Lung (tissue), 11 donors: ENCODE measurements at regions not wholly inside any gene's neighbourhood (a gene's known extent, or its start where the extent isn't known, plus 50 kb on each side); places are given as distances from the start of the nearest gene placed in this dataset.

ENCODE experiments used
- ATAC-seq: fragments of 200-7000 bp; cut with Tn5 transposase; one replicate; pipeline ENCODE4 v1.9.1; 2020; ENCODE audit warnings: moderate number of reproducible peaks; ENCODE audit not compliant: insufficient read depth, low FRiP score
- DNase-seq, 3 donors: peaks; one replicate each; pipeline ENCODE4 v3.0.0-alpha.2; 2013 to 2017
- H3K27ac ChIP-seq, 2 donors: one replicate each; pipeline ENCODE4 v1.5.1; 2013; ENCODE audit warnings: mild to moderate bottlenecking in 2 of 2, moderate library complexity in 2 of 2, control low read depth in 1 of 2, inconsistent platforms in 1 of 2, low read depth in 1 of 2, low read length in 1 of 2
- H3K27me3 ChIP-seq, 3 donors: one replicate each; pipeline ENCODE4 v1.5.1; 2013; ENCODE audit warnings: low read length in 2 of 3; ENCODE audit not compliant: control insufficient read depth in 3 of 3, insufficient read depth in 3 of 3
- H3K36me3 ChIP-seq, 4 donors: one replicate each; pipeline ENCODE4 v1.5.1; 2013; ENCODE audit warnings: low read length in 4 of 4, mild to moderate bottlenecking in 1 of 4, moderate library complexity in 1 of 4; ENCODE audit not compliant: control insufficient read depth in 4 of 4, insufficient read depth in 4 of 4
- H3K4me1 ChIP-seq, 5 donors: one replicate each; pipeline ENCODE4 v1.5.1; 2013; ENCODE audit warnings: low read length in 5 of 5, mild to moderate bottlenecking in 2 of 5, moderate library complexity in 1 of 5; ENCODE audit not compliant: control insufficient read depth in 5 of 5, insufficient read depth in 5 of 5
- H3K4me3 ChIP-seq: one replicate; pipeline ENCODE4 v1.5.1; 2013; ENCODE audit warnings: mild to moderate bottlenecking, control low read depth, moderate library complexity
- H3K9ac ChIP-seq, 2 donors: one replicate each; pipeline ENCODE4 v1.5.1; 2013; ENCODE audit warnings: low read length in 2 of 2, control low read depth in 1 of 2; ENCODE audit not compliant: insufficient read depth in 1 of 2
- H3K9me3 ChIP-seq, 4 donors: one replicate each; pipeline ENCODE4 v1.5.1; 2013; ENCODE audit warnings: low read length in 3 of 4, mild to moderate bottlenecking in 1 of 4, moderate library complexity in 1 of 4; ENCODE audit not compliant: control insufficient read depth in 4 of 4, insufficient read depth in 3 of 4
- WGBS, 2 donors: extraction: QIAGEN DNeasy Blood & Tissue Kit; methylation state at CpG; one replicate each; pipeline ENCODE4 v1.1.7; 2013; 5-methylcytosine and 5-hydroxymethylcytosine counted together
- TF ChIP-seq, protein P1 (sequence below): IDR thresholded peaks from 2 replicates; pipeline ENCODE4 v1.5.1; 2012; ENCODE audit warnings: mild to moderate bottlenecking; ENCODE audit errors: control extremely low read depth, extremely low read depth
- donor health status: control.
- donor health status: control.
- donor health status: Bipolar disorder and iron deficiency.
- donor health status: healthy.
- donor health status: DM: yes; HTN: yes; CAD: no.

GRCh38 chr13:58728126-58728525 is 1096.6 kb downstream of the PCDH17 start:
- H3K4me1 ChIP-seq: no peaks in the 10 kb centered on the region
- TF ChIP-seq, protein P1, sequence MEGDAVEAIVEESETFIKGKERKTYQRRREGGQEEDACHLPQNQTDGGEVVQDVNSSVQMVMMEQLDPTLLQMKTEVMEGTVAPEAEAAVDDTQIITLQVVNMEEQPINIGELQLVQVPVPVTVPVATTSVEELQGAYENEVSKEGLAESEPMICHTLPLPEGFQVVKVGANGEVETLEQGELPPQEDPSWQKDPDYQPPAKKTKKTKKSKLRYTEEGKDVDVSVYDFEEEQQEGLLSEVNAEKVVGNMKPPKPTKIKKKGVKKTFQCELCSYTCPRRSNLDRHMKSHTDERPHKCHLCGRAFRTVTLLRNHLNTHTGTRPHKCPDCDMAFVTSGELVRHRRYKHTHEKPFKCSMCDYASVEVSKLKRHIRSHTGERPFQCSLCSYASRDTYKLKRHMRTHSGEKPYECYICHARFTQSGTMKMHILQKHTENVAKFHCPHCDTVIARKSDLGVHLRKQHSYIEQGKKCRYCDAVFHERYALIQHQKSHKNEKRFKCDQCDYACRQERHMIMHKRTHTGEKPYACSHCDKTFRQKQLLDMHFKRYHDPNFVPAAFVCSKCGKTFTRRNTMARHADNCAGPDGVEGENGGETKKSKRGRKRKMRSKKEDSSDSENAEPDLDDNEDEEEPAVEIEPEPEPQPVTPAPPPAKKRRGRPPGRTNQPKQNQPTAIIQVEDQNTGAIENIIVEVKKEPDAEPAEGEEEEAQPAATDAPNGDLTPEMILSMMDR: no peak

DNA sequence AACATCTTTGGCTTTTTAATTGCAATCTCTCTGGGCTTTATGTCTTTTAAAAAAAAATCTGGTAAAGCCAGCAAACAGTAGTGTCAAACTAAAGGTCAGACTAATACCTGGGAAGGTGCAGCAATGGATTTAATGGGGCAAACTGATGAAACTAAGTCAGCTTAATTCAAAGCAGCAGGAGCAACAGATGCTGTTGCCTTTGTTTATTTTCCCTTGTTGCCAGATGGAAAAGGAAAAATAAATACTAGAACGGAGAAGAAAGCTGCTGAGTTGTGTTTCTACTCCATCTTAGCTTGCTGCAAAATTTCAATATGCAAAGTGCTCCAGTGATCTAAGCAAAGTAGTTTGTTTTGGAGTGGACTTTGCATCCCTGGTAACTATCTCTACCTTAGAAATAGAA is 1097.8 kb downstream of the PCDH17 start:
- H3K36me3 ChIP-seq: no peaks in the 10 kb centered on the region
- ATAC-seq: no peak
- TF ChIP-seq, protein P1: no peak
- H3K4me1 ChIP-seq: no peaks in the 10 kb centered on the region
- WGBS, 2 donors: 58 to 77% methylated on average over 1 of the region's 1 CpG
- H3K27me3 ChIP-seq: no peaks in the 10 kb centered on the region
- H3K4me3 ChIP-seq: no peak overlapping the region
- DNase-seq: peak in 1 of 3 donors; percentile 18
- H3K9ac ChIP-seq: no peak overlapping the region
- H3K27ac ChIP-seq: no peak overlapping the region
- no peaks in the 10 kb centered on the region for H3K9me3 ChIP-seq

More at GRCh38 chr13:58728126-58728525, 1096.6 kb downstream of the PCDH17 start:
- 52 to 53% methylated on average over 3 of the region's 3 CpGs for WGBS, 2 donors
- ATAC-seq: no peak
- DNase-seq: no peak
- Histone ChIP-seq H3K9me3 (no peaks in the 10 kb centered on the region), H3K4me3 (no peak overlapping the region), H3K36me3 (no peaks in the 10 kb centered on the region), H3K27ac (no peak overlapping the region), H3K9ac (no peak overlapping the region), H3K27me3 (no peaks in the 10 kb centered on the region)

- Histone ChIP-seq H3K4me3 (no peak overlapping the region), H3K27me3 (no peaks in the 10 kb centered on the region), H3K36me3 (no peaks in the 10 kb centered on the region), H3K9me3 (no peaks in the 10 kb centered on the region), H3K27ac (no peak overlapping the region), H3K9ac (no peak overlapping the region), H3K4me1 (no peaks in the 10 kb centered on the region)
- 92 to 93% methylated on average over 1 of the region's 1 CpG for WGBS, 2 donors
- ATAC-seq: no peak
- DNase-seq: no peak
- TF ChIP-seq, protein P1: no peak
Observed at GRCh38 chr13:58744686-58745085, 1113.1 kb downstream of the PCDH17 start.

DNA sequence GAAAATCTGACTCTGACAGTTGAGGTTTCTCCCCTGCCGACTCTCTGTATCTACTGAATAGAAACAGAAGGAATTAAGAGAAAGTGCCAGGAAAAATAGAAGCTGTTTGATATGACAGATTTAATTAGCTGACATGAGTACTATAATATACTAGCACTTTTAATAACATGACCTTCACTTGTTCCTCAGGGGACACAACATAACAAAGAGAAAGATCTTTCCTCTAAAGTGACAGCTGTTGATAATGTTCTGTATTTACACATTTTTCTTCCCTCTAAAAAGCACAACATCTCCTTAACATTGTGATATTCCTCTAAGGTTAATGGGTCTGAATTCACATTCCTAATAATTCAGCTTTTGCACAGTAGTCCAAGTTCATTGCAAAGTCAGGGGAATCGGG is 1136.0 kb downstream of the PCDH17 start:
- ATAC-seq (no peak), DNase-seq (peak in 2 of 3 donors; percentile 54 to 60)
- Histone ChIP-seq H3K9ac (no peak overlapping the region), H3K4me1 (peaks cover 0 to 10% (median 0%) of the 10 kb centered on the region in 5 donors), H3K27me3 (peaks cover 0 to 9% (median 0%) of the 10 kb centered on the region in 3 donors), H3K9me3 (no peaks in the 10 kb centered on the region), H3K4me3 (no peak overlapping the region), H3K27ac (no peak overlapping the region), H3K36me3 (no peaks in the 10 kb centered on the region)
- WGBS, 2 donors: 63 to 68% methylated on average over 2 of the region's 2 CpGs
- TF ChIP-seq, protein P1: no peak
